ENCODE measurements at regions not wholly inside any gene's neighbourhood (a gene's known extent, or its start where the extent isn't known, plus 50 kb on each side); places are given as distances from the start of the nearest gene placed in this dataset.

DNA sequence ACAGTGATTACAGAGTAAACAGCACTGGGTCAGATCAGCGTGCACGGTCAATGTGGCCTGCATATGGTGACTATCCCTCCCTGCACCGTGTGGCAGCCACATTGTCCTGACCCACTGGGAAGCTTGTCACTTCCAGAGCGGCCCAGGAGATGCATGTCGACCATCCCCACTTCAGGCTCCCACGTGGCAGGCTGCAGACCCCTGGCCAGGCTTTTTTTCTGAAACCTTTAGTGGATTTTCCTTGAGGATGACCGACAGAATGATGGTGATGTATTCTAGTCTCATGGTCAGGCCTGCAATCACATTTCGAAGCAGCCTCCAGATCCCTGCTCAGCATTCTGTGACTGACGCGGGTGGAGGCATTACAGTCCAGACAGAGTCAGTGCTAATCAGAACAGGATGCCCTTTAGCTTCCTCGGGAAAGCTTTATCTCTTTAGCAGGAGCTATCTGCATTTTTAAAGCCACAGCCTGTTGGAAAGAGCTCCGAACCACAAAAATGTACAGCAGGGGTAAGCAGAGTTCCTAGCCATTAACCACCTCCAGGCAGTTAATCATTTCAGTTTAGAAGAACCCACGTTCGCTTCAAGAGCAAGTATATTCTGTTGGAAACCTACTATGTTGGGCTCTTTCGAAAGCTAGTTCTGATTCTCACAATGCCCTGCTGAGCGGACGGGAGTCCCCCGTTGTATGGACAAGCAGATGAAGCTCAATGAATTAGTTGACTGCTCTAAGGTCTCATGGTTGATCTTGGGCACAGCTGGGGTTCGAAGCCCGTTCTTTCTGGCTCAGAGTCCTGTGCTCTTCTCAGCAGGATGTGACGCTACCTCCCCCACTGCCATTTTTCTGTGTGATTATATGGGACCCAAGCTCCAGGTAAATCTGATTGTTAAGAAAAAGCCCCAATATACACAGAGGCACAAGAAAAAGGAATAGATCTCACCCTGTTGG is 56.5 kb downstream of the IRF2BP2 start:
- TF ChIP-seq, protein P1, sequence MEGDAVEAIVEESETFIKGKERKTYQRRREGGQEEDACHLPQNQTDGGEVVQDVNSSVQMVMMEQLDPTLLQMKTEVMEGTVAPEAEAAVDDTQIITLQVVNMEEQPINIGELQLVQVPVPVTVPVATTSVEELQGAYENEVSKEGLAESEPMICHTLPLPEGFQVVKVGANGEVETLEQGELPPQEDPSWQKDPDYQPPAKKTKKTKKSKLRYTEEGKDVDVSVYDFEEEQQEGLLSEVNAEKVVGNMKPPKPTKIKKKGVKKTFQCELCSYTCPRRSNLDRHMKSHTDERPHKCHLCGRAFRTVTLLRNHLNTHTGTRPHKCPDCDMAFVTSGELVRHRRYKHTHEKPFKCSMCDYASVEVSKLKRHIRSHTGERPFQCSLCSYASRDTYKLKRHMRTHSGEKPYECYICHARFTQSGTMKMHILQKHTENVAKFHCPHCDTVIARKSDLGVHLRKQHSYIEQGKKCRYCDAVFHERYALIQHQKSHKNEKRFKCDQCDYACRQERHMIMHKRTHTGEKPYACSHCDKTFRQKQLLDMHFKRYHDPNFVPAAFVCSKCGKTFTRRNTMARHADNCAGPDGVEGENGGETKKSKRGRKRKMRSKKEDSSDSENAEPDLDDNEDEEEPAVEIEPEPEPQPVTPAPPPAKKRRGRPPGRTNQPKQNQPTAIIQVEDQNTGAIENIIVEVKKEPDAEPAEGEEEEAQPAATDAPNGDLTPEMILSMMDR (IDR thresholded peaks at IDR 0.05 in 4 of 5, conservative IDR thresholded peaks at IDR 0.05 in 1 of 5), result no peak
- TF ChIP-seq POLR2A (IDR thresholded peaks at IDR 0.05), result no peak

All from gastrocnemius medialis (tissue), 4 donors.